ENCODE measurements at regions not wholly inside any gene's neighbourhood (a gene's known extent, or its start where the extent isn't known, plus 50 kb on each side); places are given as distances from the start of the nearest gene placed in this dataset.

GRCh38 chr12:64968989-64969819, 144.8 kb downstream of the TBC1D30 start:
- TF ChIP-seq ZNF436 (CRISPR knock-in tag; IDR thresholded peaks at IDR 0.05) (no peak), DPF2 (IDR thresholded peaks at IDR 0.05) (no peak), ZNF212 (CRISPR knock-in tag; IDR thresholded peaks at IDR 0.05) (no peak), GTF2F1 (IDR thresholded peaks at IDR 0.05; ENCODE audit: low read depth, low read length) (no peak), ZFPM2 (CRISPR knock-in tag; IDR thresholded peaks at IDR 0.05) (no peak), PPARD (CRISPR knock-in tag; IDR thresholded peaks at IDR 0.05) (no peak), CTCF (IDR thresholded peaks at IDR 0.05 in 2 of 3, conservative IDR thresholded peaks at IDR 0.05 in 1 of 3; ENCODE audit: insufficient read depth in 2 of 3, low read depth in 1 of 3, low read length in 3 of 3) (no peak), JUNB (CRISPR knock-in tag; conservative IDR thresholded peaks at IDR 0.05) (no peak), EZH2 (IDR thresholded peaks at IDR 0.05; ENCODE audit: borderline replicate concordance, low read depth, low read length) (no peak), BRD9 (IDR thresholded peaks at IDR 0.05; ENCODE audit: low read depth, partially characterized antibody) (no peak), THAP12 (CRISPR knock-in tag; IDR thresholded peaks at IDR 0.05) (no peak), EP300 (IDR thresholded peaks at IDR 0.05; ENCODE audit: low read length) (no peak), ZNF140 (CRISPR knock-in tag; IDR thresholded peaks at IDR 0.05) (no peak)
- TF ChIP-seq, protein P1, sequence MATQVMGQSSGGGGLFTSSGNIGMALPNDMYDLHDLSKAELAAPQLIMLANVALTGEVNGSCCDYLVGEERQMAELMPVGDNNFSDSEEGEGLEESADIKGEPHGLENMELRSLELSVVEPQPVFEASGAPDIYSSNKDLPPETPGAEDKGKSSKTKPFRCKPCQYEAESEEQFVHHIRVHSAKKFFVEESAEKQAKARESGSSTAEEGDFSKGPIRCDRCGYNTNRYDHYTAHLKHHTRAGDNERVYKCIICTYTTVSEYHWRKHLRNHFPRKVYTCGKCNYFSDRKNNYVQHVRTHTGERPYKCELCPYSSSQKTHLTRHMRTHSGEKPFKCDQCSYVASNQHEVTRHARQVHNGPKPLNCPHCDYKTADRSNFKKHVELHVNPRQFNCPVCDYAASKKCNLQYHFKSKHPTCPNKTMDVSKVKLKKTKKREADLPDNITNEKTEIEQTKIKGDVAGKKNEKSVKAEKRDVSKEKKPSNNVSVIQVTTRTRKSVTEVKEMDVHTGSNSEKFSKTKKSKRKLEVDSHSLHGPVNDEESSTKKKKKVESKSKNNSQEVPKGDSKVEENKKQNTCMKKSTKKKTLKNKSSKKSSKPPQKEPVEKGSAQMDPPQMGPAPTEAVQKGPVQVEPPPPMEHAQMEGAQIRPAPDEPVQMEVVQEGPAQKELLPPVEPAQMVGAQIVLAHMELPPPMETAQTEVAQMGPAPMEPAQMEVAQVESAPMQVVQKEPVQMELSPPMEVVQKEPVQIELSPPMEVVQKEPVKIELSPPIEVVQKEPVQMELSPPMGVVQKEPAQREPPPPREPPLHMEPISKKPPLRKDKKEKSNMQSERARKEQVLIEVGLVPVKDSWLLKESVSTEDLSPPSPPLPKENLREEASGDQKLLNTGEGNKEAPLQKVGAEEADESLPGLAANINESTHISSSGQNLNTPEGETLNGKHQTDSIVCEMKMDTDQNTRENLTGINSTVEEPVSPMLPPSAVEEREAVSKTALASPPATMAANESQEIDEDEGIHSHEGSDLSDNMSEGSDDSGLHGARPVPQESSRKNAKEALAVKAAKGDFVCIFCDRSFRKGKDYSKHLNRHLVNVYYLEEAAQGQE (IDR thresholded peaks at IDR 0.05; ENCODE audit: borderline replicate concordance): no peak
- TF ChIP-seq, protein P1 (CRISPR knock-in tag; IDR thresholded peaks at IDR 0.05; ENCODE audit: low read depth): no peak

All from K562 (cell line).